PC-3 (cell line): ENCODE measurements at regions not wholly inside any gene's neighbourhood (a gene's known extent, or its start where the extent isn't known, plus 50 kb on each side); places are given as distances from the start of the nearest gene placed in this dataset.
"Not testable (repeated sequence)": the region's sequence is repeated elsewhere in the genome, so short reads cannot be mapped to it uniquely, and the experiment has no call there.

Experiments
- CTCF ChIP-seq: fragments of 300-600 bp; sonication (generic); conservative IDR thresholded peaks from 2 replicates; pipeline ENCODE4 v1.5.1; 2017; ENCODE audit warnings: antibody characterized with exemption, low read depth, mild to moderate bottlenecking, low read length
- EZH2 ChIP-seq: fragments of 300-600 bp; sonication (generic); IDR thresholded peaks from one replicate; pipeline ENCODE4 v1.6.1; 2017; ENCODE audit warnings: antibody characterized with exemption, mild to moderate bottlenecking, low read length; ENCODE audit not compliant: unreplicated experiment

DNA sequence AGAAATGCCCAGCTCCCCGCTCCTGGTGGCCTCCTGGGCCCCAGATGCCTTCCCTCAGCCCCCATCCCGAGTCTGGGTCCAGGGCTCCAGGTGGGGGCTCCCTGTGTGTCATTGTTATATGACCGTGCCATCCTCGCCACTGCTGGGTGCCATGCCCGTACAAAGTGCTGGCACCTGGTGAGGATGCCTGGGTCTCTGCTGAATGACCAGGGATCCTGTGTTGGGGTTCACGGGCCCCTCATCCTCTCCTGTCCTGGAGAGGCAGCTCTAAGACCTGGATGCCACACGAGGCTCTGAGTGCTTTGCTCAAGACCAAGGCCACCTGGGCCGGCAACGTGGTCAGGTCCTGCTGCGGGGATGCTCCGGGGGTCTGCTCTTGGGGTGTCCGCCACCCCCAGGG is 206.5 kb downstream of the BANP start:
- TF ChIP-seq CTCF, EZH2: not testable (repeated sequence)
